Mesendoderm (in vitro differentiated cells): ENCODE measurements at regions not wholly inside any gene's neighbourhood (a gene's known extent, or its start where the extent isn't known, plus 50 kb on each side); places are given as distances from the start of the nearest gene placed in this dataset.

Source experiments
- DNase-seq: peaks from one replicate; pipeline ENCODE4 v3.0.0; 2013
- H2AK5ac ChIP-seq: 2 replicates; pipeline ENCODE4 v1.6.1; 2013; ENCODE audit warnings: low read length, inconsistent platforms
- H2BK120ac ChIP-seq: 2 replicates; pipeline ENCODE4 v1.6.1; 2013; ENCODE audit warnings: low read depth, mild to moderate bottlenecking, low read length, moderate library complexity, mixed read lengths
- H2BK15ac ChIP-seq: replicated peaks from 2 replicates; pipeline ENCODE4 v1.6.1; 2013; ENCODE audit warnings: low read depth, mild to moderate bottlenecking, moderate library complexity
- H2BK5ac ChIP-seq: 2 replicates; pipeline ENCODE4 v1.6.1; 2013; ENCODE audit warnings: low read length, inconsistent platforms
- H3K18ac ChIP-seq: 2 replicates; pipeline ENCODE4 v1.6.1; 2013; ENCODE audit warnings: mild to moderate bottlenecking, low read length, mixed read lengths
- H3K23ac ChIP-seq: one replicate; pipeline ENCODE4 v1.6.1; 2013; ENCODE audit warnings: low read length
- H3K27ac ChIP-seq: 2 replicates; pipeline ENCODE4 v1.5.1; 2013; ENCODE audit warnings: low read depth, mild to moderate bottlenecking, inconsistent platforms, low read length, moderate library complexity
- H3K27me3 ChIP-seq: 2 replicates; pipeline ENCODE4 v1.6.1; 2013; ENCODE audit warnings: low read length, control low read depth, mild to moderate bottlenecking, inconsistent platforms; ENCODE audit not compliant: insufficient read depth, poor library complexity
- H3K36me3 ChIP-seq: 2 replicates; pipeline ENCODE4 v1.6.1; 2013; ENCODE audit warnings: low read length, inconsistent platforms; ENCODE audit not compliant: control insufficient read depth, insufficient read depth
- H3K4ac ChIP-seq: one replicate; pipeline ENCODE4 v1.6.1; 2013; ENCODE audit warnings: low read depth, mild to moderate bottlenecking, low read length, moderate library complexity
- H3K4me1 ChIP-seq: 2 replicates; pipeline ENCODE4 v1.6.1; 2013; ENCODE audit warnings: low read depth, low read length, inconsistent platforms; ENCODE audit not compliant: control insufficient read depth
- H3K4me2 ChIP-seq: 2 replicates; pipeline ENCODE4 v1.6.1; 2013; ENCODE audit warnings: low read length
- H3K4me3 ChIP-seq: 2 replicates; pipeline ENCODE4 v1.5.1; 2013; ENCODE audit warnings: mild to moderate bottlenecking, low read length
- H3K56ac ChIP-seq: one replicate; pipeline ENCODE4 v1.6.1; 2013; ENCODE audit warnings: low read length
- H3K79me1 ChIP-seq: 2 replicates; pipeline ENCODE4 v1.6.1; 2013; ENCODE audit warnings: low read length, inconsistent platforms
- H3K79me2 ChIP-seq: 2 replicates; pipeline ENCODE4 v1.6.1; 2013; ENCODE audit warnings: mild to moderate bottlenecking, low read length; ENCODE audit not compliant: control insufficient read depth, insufficient read depth
- H3K9ac ChIP-seq: 2 replicates; pipeline ENCODE4 v1.6.1; 2013; ENCODE audit warnings: low read length, inconsistent platforms
- H4K5ac ChIP-seq: one replicate; pipeline ENCODE4 v1.6.1; 2013; ENCODE audit warnings: low read length
- H4K8ac ChIP-seq: one replicate; pipeline ENCODE4 v1.6.1; 2013; ENCODE audit warnings: low read depth, mild to moderate bottlenecking, control low read depth, low read length, moderate library complexity
- WGBS: extraction: QIAGEN DNeasy Blood & Tissue Kit; methylation state at CpG from one replicate; pipeline ENCODE4 v1.1.7; 2013; ENCODE audit warnings: low lambda C conversion rate, missing lambda C conversion rate; ENCODE audit not compliant: insufficient coverage; ENCODE audit errors: extremely low coverage; 5-methylcytosine and 5-hydroxymethylcytosine counted together

DNA sequence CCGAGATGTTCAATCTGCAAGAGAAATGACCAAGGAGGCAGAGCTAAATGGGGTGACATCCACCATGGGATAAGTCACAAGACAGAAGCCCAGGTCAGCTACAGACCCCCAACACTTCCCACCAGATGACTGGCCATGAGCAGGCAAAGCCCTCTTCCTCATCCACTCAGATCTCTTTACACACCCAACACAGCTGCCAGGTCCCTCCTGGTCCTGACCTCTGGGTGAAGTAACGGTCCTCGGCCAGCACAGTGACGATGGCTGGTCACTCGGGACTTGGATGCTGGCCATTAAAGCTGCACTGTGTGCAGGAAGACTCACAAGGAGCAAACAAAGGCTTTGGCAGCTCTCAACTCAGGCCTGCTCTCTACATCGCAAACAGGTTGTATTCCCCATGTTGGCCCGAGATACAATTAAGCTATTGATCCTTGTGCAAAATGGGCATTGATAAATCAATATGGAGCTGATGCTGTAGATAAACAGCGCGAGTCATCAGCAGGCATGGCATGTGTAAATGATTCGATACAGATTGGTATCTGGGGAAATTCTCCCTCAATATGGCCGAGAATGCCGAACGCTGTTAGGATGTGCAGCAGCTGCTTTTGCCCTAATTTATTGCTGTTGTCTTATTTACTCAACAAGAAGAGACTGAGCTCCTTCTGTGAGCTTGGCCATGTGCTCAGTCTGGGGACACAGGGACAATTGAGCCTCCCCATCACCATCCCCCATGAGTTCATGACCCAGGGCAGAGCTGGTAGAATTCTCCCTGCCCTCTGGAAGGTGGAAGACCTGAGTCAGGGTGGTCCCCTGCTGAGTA lies 98.7 kb downstream of the C5orf15 start:
- Histone ChIP-seq H3K27me3 (no peaks in the 10 kb centered on the region), H3K4me1 (no peaks in the 10 kb centered on the region), H3K9ac (no peak overlapping the region), H3K36me3 (no peaks in the 10 kb centered on the region), H3K79me2 (no peaks in the 10 kb centered on the region), H3K27ac (no peak overlapping the region), H4K5ac (no peak overlapping the region), H3K4ac (no peak overlapping the region), H4K8ac (no peak overlapping the region), H3K56ac (no peak overlapping the region), H3K4me3 (no peak overlapping the region), H3K18ac (no peak overlapping the region), H2BK5ac (no peak overlapping the region), H2AK5ac (no peak overlapping the region), H2BK120ac (no peak overlapping the region), H3K4me2 (no peak overlapping the region), H2BK15ac (no peak overlapping the region), H3K79me1 (no peaks in the 10 kb centered on the region), H3K23ac (no peak overlapping the region)
- no CpG with 5 or more reads among the region's 13 CpGs for WGBS
- no peak for DNase-seq

- H3K23ac ChIP-seq: no peak overlapping the region
- WGBS: no CpG with 5 or more reads among the region's 16 CpGs
- no peak overlapping the region for H3K27ac ChIP-seq
- no peak overlapping the region for H2BK15ac ChIP-seq
- no peak overlapping the region for H3K9ac ChIP-seq
- H3K4me3 ChIP-seq: no peak overlapping the region
- H3K18ac ChIP-seq: no peak overlapping the region
- H3K79me2 ChIP-seq: no peaks in the 10 kb centered on the region
- H4K8ac ChIP-seq: no peak overlapping the region
- no peak overlapping the region for H2BK5ac ChIP-seq
- H3K4ac ChIP-seq: no peak overlapping the region
- no peaks in the 10 kb centered on the region for H3K4me1 ChIP-seq
- H3K79me1 ChIP-seq: no peaks in the 10 kb centered on the region
- no peak overlapping the region for H2AK5ac ChIP-seq
- H2BK120ac ChIP-seq: no peak overlapping the region
- H4K5ac ChIP-seq: no peak overlapping the region
- DNase-seq: peak; percentile 59
- H3K4me2 ChIP-seq: no peak overlapping the region
- no peak overlapping the region for H3K56ac ChIP-seq
- no peaks in the 10 kb centered on the region for H3K27me3 ChIP-seq
- H3K36me3 ChIP-seq: no peaks in the 10 kb centered on the region
Measured at GRCh38 chr5:133868946-133869518, 99.4 kb downstream of the C5orf15 start.

DNA sequence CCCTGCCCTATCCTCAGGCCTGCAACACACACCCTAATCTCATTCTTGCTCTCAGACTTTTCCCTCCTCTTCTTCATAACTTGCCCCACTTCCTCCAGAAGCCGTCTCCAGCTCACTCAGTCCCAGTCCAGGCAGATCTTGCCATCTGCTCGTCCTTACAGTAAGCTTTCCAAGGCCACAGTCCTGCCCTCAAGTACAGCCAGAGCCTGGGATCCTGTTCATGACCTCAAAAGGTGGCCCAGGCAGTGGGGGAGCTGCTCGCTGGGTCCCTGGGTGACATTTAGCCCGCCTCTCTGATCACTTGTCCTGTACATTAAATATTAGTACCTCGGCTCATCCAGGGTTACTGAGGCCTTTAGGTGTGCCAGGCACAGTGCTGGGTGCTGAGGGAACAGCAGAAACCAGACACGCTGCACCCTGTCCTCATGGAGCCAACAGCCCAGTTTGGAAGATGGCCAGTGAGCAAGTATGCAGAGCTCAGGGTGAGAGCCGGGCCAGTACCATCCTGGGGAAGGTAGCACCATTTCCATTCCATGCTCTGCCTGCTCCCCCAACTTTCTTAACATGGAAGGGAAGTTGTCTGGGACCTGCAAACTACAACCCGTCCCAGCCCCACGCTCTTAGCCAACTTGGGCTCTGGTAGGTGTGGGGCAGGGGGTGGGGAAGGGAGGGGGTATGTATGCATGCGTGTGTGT lies 100.4 kb downstream of the C5orf15 start:
- Histone ChIP-seq H3K79me1 (no peaks in the 10 kb centered on the region), H3K23ac (no peak overlapping the region), H3K56ac (no peak overlapping the region), H4K8ac (no peak overlapping the region), H3K79me2 (no peaks in the 10 kb centered on the region), H3K4ac (no peak overlapping the region), H3K27ac (no peak overlapping the region), H3K27me3 (no peaks in the 10 kb centered on the region), H3K4me1 (no peaks in the 10 kb centered on the region), H3K4me3 (no peak overlapping the region), H3K4me2 (no peak overlapping the region), H3K18ac (no peak overlapping the region), H4K5ac (no peak overlapping the region), H3K9ac (no peak overlapping the region), H2AK5ac (no peak overlapping the region), H2BK5ac (no peak overlapping the region), H3K36me3 (no peaks in the 10 kb centered on the region), H2BK15ac (no peak overlapping the region), H2BK120ac (no peak overlapping the region)
- no peak for DNase-seq
- WGBS: no CpG with 5 or more reads among the region's 10 CpGs

GRCh38 chr5:133867341-133867740 lies 101.1 kb downstream of the C5orf15 start:
- DNase-seq: no peak
- WGBS: no CpG with 5 or more reads among the region's 4 CpGs
- Histone ChIP-seq H4K8ac (no peak overlapping the region), H2BK15ac (no peak overlapping the region), H3K4me1 (no peaks in the 10 kb centered on the region), H3K27me3 (no peaks in the 10 kb centered on the region), H3K23ac (no peak overlapping the region), H3K27ac (no peak overlapping the region), H2BK120ac (no peak overlapping the region), H4K5ac (no peak overlapping the region), H2BK5ac (no peak overlapping the region), H3K4ac (no peak overlapping the region), H2AK5ac (no peak overlapping the region), H3K18ac (no peak overlapping the region), H3K36me3 (no peaks in the 10 kb centered on the region), H3K79me2 (no peaks in the 10 kb centered on the region), H3K9ac (no peak overlapping the region), H3K56ac (no peak overlapping the region), H3K79me1 (no peaks in the 10 kb centered on the region), H3K4me2 (no peak overlapping the region), H3K4me3 (no peak overlapping the region)

DNA sequence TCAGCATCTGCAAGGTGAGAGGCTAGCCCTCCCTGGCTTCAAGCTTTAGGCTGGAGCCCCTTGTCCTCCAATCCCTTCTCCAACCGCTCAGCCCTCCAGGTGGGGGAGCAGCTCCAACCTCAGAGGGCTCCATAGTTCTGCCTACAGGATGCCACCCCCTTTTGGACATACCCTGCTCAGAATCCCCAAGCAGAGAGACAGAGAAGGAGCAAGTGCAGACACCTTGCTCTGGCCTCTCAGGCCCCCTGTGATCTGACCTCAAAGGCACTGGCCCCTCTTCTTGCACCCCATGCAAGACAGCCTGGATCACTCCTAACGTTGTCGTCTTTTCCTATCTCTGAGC lies 101.6 kb downstream of the C5orf15 start:
- Histone ChIP-seq H3K4me1 (no peaks in the 10 kb centered on the region), H3K27ac (no peak overlapping the region)
- WGBS: no CpG with 5 or more reads among the region's 3 CpGs

More for the DNA sequence above, 101.6 kb downstream of the C5orf15 start:
- no peak overlapping the region for H3K9ac ChIP-seq
- no peak overlapping the region for H3K4me3 ChIP-seq
- H2BK120ac ChIP-seq: no peak overlapping the region
- H3K18ac ChIP-seq: no peak overlapping the region
- no peak overlapping the region for H3K56ac ChIP-seq
- no peak overlapping the region for H3K4me2 ChIP-seq
- no peak overlapping the region for H2BK15ac ChIP-seq
- no peak overlapping the region for H3K23ac ChIP-seq
- H2BK5ac ChIP-seq: no peak overlapping the region
- no peaks in the 10 kb centered on the region for H3K36me3 ChIP-seq
- peak; percentile 44 for DNase-seq
- H3K4ac ChIP-seq: no peak overlapping the region
- no peaks in the 10 kb centered on the region for H3K79me1 ChIP-seq
- H4K5ac ChIP-seq: no peak overlapping the region
- no peak overlapping the region for H2AK5ac ChIP-seq
- no peaks in the 10 kb centered on the region for H3K27me3 ChIP-seq
- no peak overlapping the region for H4K8ac ChIP-seq
- H3K79me2 ChIP-seq: no peaks in the 10 kb centered on the region
